ENCODE measurements at regions not wholly inside any gene's neighbourhood (a gene's known extent, or its start where the extent isn't known, plus 50 kb on each side); places are given as distances from the start of the nearest gene placed in this dataset.

DNA sequence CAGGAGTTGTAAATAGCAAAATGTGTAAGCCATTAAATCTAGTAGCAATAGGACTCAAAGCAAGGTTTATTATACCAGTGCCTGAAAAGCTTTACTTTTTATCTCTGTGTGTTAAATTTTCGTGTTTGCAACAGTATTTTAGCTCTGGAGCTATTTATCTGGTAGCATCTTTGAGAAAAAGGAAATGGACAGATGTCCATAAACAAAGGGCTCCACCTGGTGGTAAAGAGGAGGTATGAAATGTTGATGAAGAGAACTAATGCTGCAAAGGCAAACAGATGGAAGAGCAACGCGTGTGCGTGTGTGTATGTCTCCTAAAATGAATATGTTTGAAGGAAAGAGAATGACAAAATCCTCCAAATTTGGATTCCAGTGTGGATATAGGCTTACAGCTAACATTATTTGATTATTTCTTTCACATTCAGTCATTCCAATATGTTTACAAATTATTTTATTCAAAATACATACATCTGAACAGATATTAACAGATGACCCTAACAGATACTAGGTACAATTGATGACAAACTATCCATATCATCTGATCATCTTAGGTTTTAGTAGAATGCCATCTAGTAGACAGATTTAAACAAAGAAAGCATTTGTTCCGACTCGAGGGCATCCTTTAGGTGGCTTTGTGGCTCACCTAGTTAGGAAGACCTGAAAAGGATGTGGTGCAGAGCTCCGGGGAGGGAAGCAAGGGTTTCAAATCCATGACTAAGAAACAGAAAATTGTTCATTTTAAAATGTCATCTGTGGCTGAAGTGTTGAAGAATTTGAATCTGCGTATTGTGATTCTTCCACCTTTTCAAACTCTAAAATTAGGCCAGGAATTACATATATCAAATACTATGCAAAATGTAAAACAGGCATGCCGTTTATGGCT lies 383.3 kb downstream of the MTX2 start:
- WGBS (ENCODE audit: insufficient coverage) = 59% methylated on average over 5 of the region's 9 CpGs
- H3K27me3 ChIP-seq (ENCODE audit: control insufficient read depth, insufficient read depth, low read length) = no peaks in the 10 kb centered on the region
- H3K36me3 ChIP-seq (ENCODE audit: control insufficient read depth, insufficient read depth, low read length) = no peaks in the 10 kb centered on the region
- H3K4me1 ChIP-seq (ENCODE audit: control insufficient read depth, insufficient read depth, low read length) = no peaks in the 10 kb centered on the region
- peak in 3 of 6 donors; percentile 67 to 95 (median 79) for DNase-seq (ENCODE audit: low read depth in 4 of 6, low spot score in 6 of 6)
- H3K9me3 ChIP-seq (ENCODE audit: control insufficient read depth, insufficient read depth, low read length) = no peaks in the 10 kb centered on the region
- no peak overlapping the region for H3K4me3 ChIP-seq (ENCODE audit: low read depth, low read length)
- H3K27ac ChIP-seq (ENCODE audit: low read depth, low read length) = no peak overlapping the region

DNA sequence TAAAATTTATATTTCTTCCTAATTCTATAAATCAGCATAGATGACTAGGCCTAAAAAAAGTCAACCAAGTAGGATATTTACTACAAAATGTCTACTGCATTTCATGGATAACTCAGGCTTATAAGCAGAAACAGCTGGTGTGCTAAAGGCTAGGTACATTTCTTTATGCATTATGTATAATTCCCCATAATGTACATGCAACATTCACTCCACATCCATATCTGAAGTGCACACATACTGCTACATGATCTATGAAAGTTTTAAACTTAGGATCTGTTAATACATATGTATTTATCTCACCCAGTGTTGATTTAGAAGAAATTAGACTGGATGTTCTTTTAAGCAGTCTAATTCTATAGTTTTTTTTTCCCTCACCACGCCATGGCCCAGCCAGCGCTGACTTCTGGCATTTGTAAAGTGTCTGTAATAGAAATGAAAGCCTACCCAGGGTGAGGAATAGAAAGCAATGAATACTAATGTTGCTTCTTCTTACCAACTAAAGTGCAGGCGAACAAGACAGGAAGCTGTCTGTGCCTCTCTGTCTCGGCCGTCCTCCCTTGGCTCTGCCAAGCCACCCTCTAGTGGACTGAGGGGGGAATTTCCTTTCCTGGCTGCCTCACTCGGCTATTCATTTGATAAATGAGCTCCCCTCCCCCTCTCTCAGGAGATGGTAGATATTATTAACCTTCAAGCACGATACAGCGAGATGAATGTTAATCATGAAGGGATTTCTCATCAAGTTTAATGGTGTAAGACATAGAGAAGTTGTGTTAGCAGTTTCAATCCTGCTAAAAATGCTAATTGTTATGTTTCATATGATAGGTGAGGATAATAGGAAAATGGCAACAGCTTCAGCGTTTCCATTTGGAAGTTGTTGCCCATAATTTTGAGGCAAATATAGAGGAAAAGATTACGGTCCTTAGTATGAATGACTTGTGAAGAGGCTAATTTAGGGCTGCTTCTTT lies 384.5 kb downstream of the MTX2 start:
- Histone ChIP-seq H3K4me1 (ENCODE audit: control insufficient read depth, insufficient read depth, low read length) (no peaks in the 10 kb centered on the region), H3K27me3 (ENCODE audit: control insufficient read depth, insufficient read depth, low read length) (no peaks in the 10 kb centered on the region), H3K27ac (ENCODE audit: low read depth, low read length) (peak overlapping the region; percentile 54), H3K4me3 (ENCODE audit: low read depth, low read length) (no peak overlapping the region), H3K9me3 (ENCODE audit: control insufficient read depth, insufficient read depth, low read length) (no peaks in the 10 kb centered on the region), H3K36me3 (ENCODE audit: control insufficient read depth, insufficient read depth, low read length) (no peaks in the 10 kb centered on the region)
- DNase-seq (ENCODE audit: low read depth in 4 of 6, low spot score in 6 of 6) = peak in 3 of 6 donors; percentile 63 to 94 (median 82)
- 73% methylated on average over 2 of the region's 10 CpGs for WGBS (ENCODE audit: insufficient coverage)

DNA sequence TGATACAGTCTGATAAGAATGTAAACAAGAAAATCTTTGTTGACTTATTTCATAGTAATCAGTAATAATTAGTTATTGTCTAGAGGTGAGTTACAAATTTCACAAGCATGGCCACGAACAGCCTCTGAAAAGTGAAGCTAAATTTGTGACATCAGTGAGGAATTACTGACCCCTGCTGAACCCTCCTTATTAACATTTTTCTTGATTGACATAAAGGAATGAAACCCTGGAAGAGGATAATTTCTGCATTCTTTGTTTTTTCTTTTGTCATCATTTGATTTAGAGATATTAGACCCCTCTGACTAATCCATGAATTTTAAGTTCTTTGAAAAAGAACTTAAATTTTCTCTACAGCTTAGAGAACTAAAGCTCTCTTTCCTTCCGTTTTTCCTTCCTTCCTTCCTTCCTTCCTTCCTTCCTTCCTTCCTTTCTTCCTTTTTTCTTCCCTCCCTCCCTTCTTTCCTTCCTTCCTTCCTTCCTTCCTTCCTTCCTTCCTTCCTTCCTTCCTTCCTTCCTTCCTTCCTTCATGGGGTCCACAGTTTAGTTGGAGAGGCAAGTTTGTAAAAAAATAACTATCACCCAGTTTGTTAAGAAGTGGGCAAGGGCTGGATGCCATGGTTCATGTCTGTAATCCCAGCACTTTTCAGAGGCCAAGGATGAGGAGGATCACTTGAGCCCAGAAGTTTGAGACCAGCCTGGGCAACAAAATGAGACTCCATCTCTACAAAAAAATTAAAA lies 387.0 kb downstream of the MTX2 start:
- Histone ChIP-seq H3K36me3 (ENCODE audit: control insufficient read depth, insufficient read depth, low read length) (no peaks in the 10 kb centered on the region), H3K27ac (ENCODE audit: low read depth, low read length) (no peak overlapping the region), H3K4me1 (ENCODE audit: control insufficient read depth, insufficient read depth, low read length) (no peaks in the 10 kb centered on the region), H3K27me3 (ENCODE audit: control insufficient read depth, insufficient read depth, low read length) (no peaks in the 10 kb centered on the region), H3K4me3 (ENCODE audit: low read depth, low read length) (no peak overlapping the region), H3K9me3 (ENCODE audit: control insufficient read depth, insufficient read depth, low read length) (no peaks in the 10 kb centered on the region)
- 100% methylated on average over 1 of the region's 2 CpGs for WGBS (ENCODE audit: insufficient coverage)
- DNase-seq (ENCODE audit: low read depth in 4 of 6, low spot score in 6 of 6) = no peak

GRCh38 chr2:176656776-176657140 lies 387.5 kb downstream of the MTX2 start:
- Histone ChIP-seq H3K36me3 (ENCODE audit: control insufficient read depth, insufficient read depth, low read length) (no peaks in the 10 kb centered on the region), H3K4me1 (ENCODE audit: control insufficient read depth, insufficient read depth, low read length) (no peaks in the 10 kb centered on the region), H3K9me3 (ENCODE audit: control insufficient read depth, insufficient read depth, low read length) (no peaks in the 10 kb centered on the region), H3K27me3 (ENCODE audit: control insufficient read depth, insufficient read depth, low read length) (no peaks in the 10 kb centered on the region), H3K27ac (ENCODE audit: low read depth, low read length) (no peak overlapping the region), H3K4me3 (ENCODE audit: low read depth, low read length) (no peak overlapping the region)
- WGBS (ENCODE audit: insufficient coverage) = 68% methylated on average over 2 of the region's 2 CpGs
- no peak for DNase-seq (ENCODE audit: low read depth in 4 of 6, low spot score in 6 of 6)

- no CpG with 5 or more reads among the region's 2 CpGs for WGBS (ENCODE audit: insufficient coverage)
- Histone ChIP-seq H3K27ac (ENCODE audit: low read depth, low read length) (no peak overlapping the region), H3K4me1 (ENCODE audit: control insufficient read depth, insufficient read depth, low read length) (no peaks in the 10 kb centered on the region), H3K36me3 (ENCODE audit: control insufficient read depth, insufficient read depth, low read length) (no peaks in the 10 kb centered on the region), H3K27me3 (ENCODE audit: control insufficient read depth, insufficient read depth, low read length) (no peaks in the 10 kb centered on the region), H3K9me3 (ENCODE audit: control insufficient read depth, insufficient read depth, low read length) (no peaks in the 10 kb centered on the region), H3K4me3 (ENCODE audit: low read depth, low read length) (no peak overlapping the region)
- DNase-seq (ENCODE audit: low read depth in 4 of 6, low spot score in 6 of 6) = no peak
Observed at GRCh38 chr2:176657393-176657792, 388.2 kb downstream of the MTX2 start.

DNA sequence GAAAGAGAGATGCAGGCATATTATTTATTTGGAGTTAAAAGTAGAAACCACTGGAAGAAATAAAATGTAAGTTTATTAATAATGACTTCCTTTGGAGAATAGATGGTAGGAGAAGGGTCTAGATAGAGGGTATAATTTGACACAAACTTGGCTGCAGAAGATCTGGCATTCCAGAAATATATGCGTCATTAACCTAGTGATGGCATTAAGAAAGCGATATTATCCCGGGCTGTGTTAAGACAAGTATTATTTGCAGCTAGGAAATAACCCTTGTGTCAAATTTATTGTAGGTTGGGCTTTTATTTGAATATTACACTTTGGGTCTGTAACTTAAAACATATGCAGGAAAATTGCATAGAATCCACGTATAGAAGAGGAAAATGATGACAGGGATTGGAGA lies 389.5 kb downstream of the MTX2 start:
- WGBS (ENCODE audit: insufficient coverage) = 83% methylated on average over 1 of the region's 4 CpGs
- no peak overlapping the region for H3K4me3 ChIP-seq (ENCODE audit: low read depth, low read length)
- no peaks in the 10 kb centered on the region for H3K27me3 ChIP-seq (ENCODE audit: control insufficient read depth, insufficient read depth, low read length)

DNA sequence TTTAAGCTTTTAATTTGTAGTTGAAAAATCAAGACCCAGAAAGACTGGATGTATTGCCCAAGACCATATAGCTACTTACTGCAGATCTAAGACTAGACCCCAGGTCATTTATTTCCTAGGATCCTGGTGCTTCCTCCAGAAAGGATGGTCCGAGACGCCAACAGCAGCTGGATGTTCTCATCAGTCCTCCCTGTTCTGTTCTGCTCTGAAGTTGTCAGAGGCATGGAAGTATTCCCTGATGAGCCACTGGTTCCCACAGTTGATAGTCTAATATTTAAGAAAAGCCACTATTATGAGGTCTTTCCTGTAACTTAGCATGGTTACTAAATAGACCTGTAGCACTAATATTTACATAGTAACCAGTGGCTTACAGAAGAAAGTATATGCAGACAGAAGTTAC lies 393.5 kb downstream of the MTX2 start:
- Histone ChIP-seq H3K9me3 (ENCODE audit: control insufficient read depth, insufficient read depth, low read length) (no peaks in the 10 kb centered on the region), H3K36me3 (ENCODE audit: control insufficient read depth, insufficient read depth, low read length) (no peaks in the 10 kb centered on the region), H3K27ac (ENCODE audit: low read depth, low read length) (no peak overlapping the region), H3K4me1 (ENCODE audit: control insufficient read depth, insufficient read depth, low read length) (no peaks in the 10 kb centered on the region), H3K27me3 (ENCODE audit: control insufficient read depth, insufficient read depth, low read length) (no peaks in the 10 kb centered on the region), H3K4me3 (ENCODE audit: low read depth, low read length) (no peak overlapping the region)
- no CpG with 5 or more reads among the region's 2 CpGs for WGBS (ENCODE audit: insufficient coverage)
- DNase-seq (ENCODE audit: low read depth in 4 of 6, low spot score in 6 of 6) = no peak

More for the DNA sequence above, 389.5 kb downstream of the MTX2 start:
- no peaks in the 10 kb centered on the region for H3K36me3 ChIP-seq (ENCODE audit: control insufficient read depth, insufficient read depth, low read length)
- H3K9me3 ChIP-seq (ENCODE audit: control insufficient read depth, insufficient read depth, low read length) = no peaks in the 10 kb centered on the region
- H3K27ac ChIP-seq (ENCODE audit: low read depth, low read length) = no peak overlapping the region
- DNase-seq (ENCODE audit: low read depth in 4 of 6, low spot score in 6 of 6) = no peak
- no peaks in the 10 kb centered on the region for H3K4me1 ChIP-seq (ENCODE audit: control insufficient read depth, insufficient read depth, low read length)

- H3K9me3 ChIP-seq (ENCODE audit: control insufficient read depth, insufficient read depth, low read length) = no peaks in the 10 kb centered on the region
- H3K4me1 ChIP-seq (ENCODE audit: control insufficient read depth, insufficient read depth, low read length) = no peaks in the 10 kb centered on the region
- H3K27me3 ChIP-seq (ENCODE audit: control insufficient read depth, insufficient read depth, low read length) = no peaks in the 10 kb centered on the region
- DNase-seq (ENCODE audit: low read depth in 4 of 6, low spot score in 6 of 6) = no peak
- 88% methylated on average over 1 of the region's 4 CpGs for WGBS (ENCODE audit: insufficient coverage)
- no peaks in the 10 kb centered on the region for H3K36me3 ChIP-seq (ENCODE audit: control insufficient read depth, insufficient read depth, low read length)
- no peak overlapping the region for H3K4me3 ChIP-seq (ENCODE audit: low read depth, low read length)
- no peak overlapping the region for H3K27ac ChIP-seq (ENCODE audit: low read depth, low read length)
Observed at GRCh38 chr2:176664478-176664877, 395.2 kb downstream of the MTX2 start.

DNA sequence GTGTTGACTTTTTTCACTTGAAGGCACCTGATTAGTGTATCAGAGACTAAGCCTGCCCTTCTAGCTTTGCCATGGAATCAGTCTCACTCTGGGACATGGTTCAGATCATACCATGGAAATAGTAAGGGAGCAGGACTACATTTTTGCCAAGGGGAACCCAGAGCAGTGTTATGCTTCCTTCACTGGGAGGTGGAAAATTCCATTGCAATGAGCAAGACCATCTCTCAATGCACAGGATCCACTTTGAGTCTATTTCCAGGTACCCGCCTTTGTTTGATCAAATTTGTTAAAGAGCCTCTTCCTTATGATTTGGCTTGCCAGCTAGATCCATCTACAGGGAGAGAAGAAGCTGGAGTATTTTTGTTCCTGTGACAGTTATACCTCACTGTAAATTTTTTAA lies 395.8 kb downstream of the MTX2 start:
- DNase-seq (ENCODE audit: low read depth in 4 of 6, low spot score in 6 of 6) = no peak
- H3K4me3 ChIP-seq (ENCODE audit: low read depth, low read length) = no peak overlapping the region
- H3K27me3 ChIP-seq (ENCODE audit: control insufficient read depth, insufficient read depth, low read length) = no peaks in the 10 kb centered on the region
- no peaks in the 10 kb centered on the region for H3K36me3 ChIP-seq (ENCODE audit: control insufficient read depth, insufficient read depth, low read length)
- H3K4me1 ChIP-seq (ENCODE audit: control insufficient read depth, insufficient read depth, low read length) = no peaks in the 10 kb centered on the region
- H3K9me3 ChIP-seq (ENCODE audit: control insufficient read depth, insufficient read depth, low read length) = no peaks in the 10 kb centered on the region
- no peak overlapping the region for H3K27ac ChIP-seq (ENCODE audit: low read depth, low read length)
- no CpG with 5 or more reads among the region's 1 CpG for WGBS (ENCODE audit: insufficient coverage)
